HUES64 (cell line): ENCODE measurements at regions not wholly inside any gene's neighbourhood (a gene's known extent, or its start where the extent isn't known, plus 50 kb on each side); places are given as distances from the start of the nearest gene placed in this dataset.

ENCODE experiments used
- H3K27ac ChIP-seq: 2 replicates; pipeline ENCODE4 v1.7.0; 2013; ENCODE audit warnings: low read depth, low read length, inconsistent platforms
- H3K27me3 ChIP-seq: 2 replicates; pipeline ENCODE4 v1.6.1; 2013; ENCODE audit warnings: mild to moderate bottlenecking, low read length; ENCODE audit not compliant: insufficient read depth
- H3K36me3 ChIP-seq: 2 replicates; pipeline ENCODE4 v1.6.1; 2013; ENCODE audit warnings: mild to moderate bottlenecking, low read length; ENCODE audit not compliant: insufficient read depth
- H3K4me1 ChIP-seq: 2 replicates; pipeline ENCODE4 v1.6.1; 2013; ENCODE audit warnings: mild to moderate bottlenecking, low read length, moderate library complexity; ENCODE audit not compliant: insufficient read depth
- H3K4me3 ChIP-seq: 2 replicates; pipeline ENCODE4 v1.5.1; 2013; ENCODE audit warnings: mild to moderate bottlenecking, low read length, moderate library complexity
- H3K9ac ChIP-seq: 2 replicates; pipeline ENCODE4 v1.6.1; 2013; ENCODE audit warnings: mild to moderate bottlenecking, low read depth, low read length
- H3K9me3 ChIP-seq: 2 replicates; pipeline ENCODE4 v1.6.1; 2013; ENCODE audit warnings: low read depth, low read length; ENCODE audit not compliant: insufficient read depth
- WGBS: fragments of 150-250, 120-280 bp; methylation state at CpG from one replicate; pipeline ENCODE4 v1.1.7; 2013; ENCODE audit warnings: missing lambda C conversion rate; 5-methylcytosine and 5-hydroxymethylcytosine counted together

GRCh38 chr3:5726621-5727020 is 539.1 kb downstream of the EDEM1 start:
- Histone ChIP-seq H3K4me1 (no peaks in the 10 kb centered on the region), H3K4me3 (no peak overlapping the region), H3K27me3 (no peaks in the 10 kb centered on the region), H3K36me3 (no peaks in the 10 kb centered on the region), H3K9me3 (no peaks in the 10 kb centered on the region), H3K9ac (no peak overlapping the region), H3K27ac (no peak overlapping the region)
- 93% methylated on average over 5 of the region's 5 CpGs for WGBS

DNA sequence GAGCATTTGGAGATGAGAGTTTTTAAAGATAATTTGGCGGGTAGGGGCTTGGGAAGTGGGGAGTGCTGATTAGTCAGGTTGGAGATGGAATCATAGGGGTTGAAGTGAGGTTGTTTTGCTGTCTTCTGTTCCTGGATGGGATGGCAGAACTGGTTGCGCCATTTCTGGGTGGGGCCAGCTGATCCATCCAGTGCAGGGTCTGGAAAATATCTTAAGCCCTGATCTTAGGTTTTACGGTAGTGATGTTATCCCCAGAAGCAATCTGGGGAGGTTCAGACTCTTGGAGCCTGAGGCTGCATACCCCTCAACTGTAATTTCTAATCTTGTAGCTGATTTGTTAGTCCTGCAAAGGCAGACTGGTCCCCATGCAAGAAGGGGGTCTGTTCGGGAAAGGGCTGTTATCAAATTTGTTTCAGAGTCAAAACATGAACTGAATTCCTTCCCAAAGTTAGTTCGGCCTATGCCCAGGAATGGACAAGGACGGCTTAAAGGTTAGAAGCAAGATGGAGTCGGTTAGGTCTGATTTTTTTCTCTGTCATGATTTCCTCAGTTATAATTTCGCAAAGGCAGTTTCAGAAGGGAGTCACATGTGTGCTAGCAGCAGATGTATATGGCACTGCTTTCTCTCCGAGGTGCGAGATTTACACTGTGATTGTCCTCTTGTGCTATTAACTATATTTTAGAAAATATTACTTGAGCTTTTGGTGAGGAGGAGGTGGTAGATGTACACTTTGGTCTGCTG is 540.4 kb downstream of the EDEM1 start:
- 93% methylated on average over 10 of the region's 10 CpGs for WGBS
- no peak overlapping the region for H3K4me3 ChIP-seq
- no peaks in the 10 kb centered on the region for H3K4me1 ChIP-seq
- no peaks in the 10 kb centered on the region for H3K9me3 ChIP-seq
- H3K9ac ChIP-seq, result no peak overlapping the region
- H3K36me3 ChIP-seq, result no peaks in the 10 kb centered on the region
- H3K27me3 ChIP-seq, result no peaks in the 10 kb centered on the region
- no peak overlapping the region for H3K27ac ChIP-seq

GRCh38 chr3:5729852-5730251 is 542.3 kb downstream of the EDEM1 start:
- Histone ChIP-seq H3K4me1 (no peaks in the 10 kb centered on the region), H3K27ac (no peak overlapping the region), H3K4me3 (no peak overlapping the region), H3K9ac (no peak overlapping the region), H3K27me3 (no peaks in the 10 kb centered on the region), H3K9me3 (no peaks in the 10 kb centered on the region), H3K36me3 (no peaks in the 10 kb centered on the region)
- 97% methylated on average over 3 of the region's 4 CpGs for WGBS

DNA sequence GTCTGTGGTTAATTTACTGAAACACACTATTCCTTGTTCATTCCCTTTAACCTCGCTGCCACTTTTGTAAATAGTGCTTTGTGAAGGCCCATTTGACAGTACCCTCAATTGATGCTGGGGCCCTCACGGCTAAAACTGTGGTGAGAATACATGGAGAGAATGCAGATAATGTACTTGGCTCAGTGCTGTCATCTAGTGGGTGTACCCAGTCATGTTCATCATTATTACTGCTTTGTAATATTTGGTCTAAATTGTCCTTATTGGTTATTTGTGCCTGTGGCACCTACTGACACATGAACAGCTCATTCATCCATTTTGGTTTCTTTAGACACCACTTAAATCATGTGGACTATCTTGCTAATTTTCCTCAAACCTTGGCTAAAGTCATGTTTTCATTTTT is 543.6 kb downstream of the EDEM1 start:
- H3K9ac ChIP-seq, result no peak overlapping the region
- WGBS, result 90% methylated on average over 2 of the region's 2 CpGs
- no peak overlapping the region for H3K27ac ChIP-seq
- no peaks in the 10 kb centered on the region for H3K36me3 ChIP-seq
- H3K27me3 ChIP-seq, result no peaks in the 10 kb centered on the region
- H3K4me3 ChIP-seq, result no peak overlapping the region
- H3K9me3 ChIP-seq, result no peaks in the 10 kb centered on the region
- no peaks in the 10 kb centered on the region for H3K4me1 ChIP-seq

DNA sequence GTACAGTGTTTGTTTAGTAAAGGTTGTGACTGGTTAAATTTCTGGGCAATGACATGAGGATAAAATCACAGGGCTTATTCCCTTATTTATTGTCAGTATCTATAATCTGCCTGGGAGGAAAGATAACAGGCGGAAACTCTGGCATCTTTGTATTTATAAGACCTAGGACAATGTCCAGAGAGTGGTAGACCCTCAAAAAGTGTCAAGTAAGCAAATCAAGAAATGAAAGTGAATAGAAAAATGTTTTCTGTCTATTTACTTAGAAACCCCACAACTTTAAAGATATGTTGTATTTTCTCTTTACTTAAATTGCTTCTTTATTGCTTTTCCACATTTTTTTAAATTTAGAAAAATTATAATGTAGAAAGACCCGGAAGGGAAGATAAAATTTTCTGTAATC is 544.6 kb downstream of the EDEM1 start:
- H3K4me1 ChIP-seq, result no peaks in the 10 kb centered on the region
- H3K27me3 ChIP-seq, result no peaks in the 10 kb centered on the region
- H3K9me3 ChIP-seq, result no peaks in the 10 kb centered on the region
- no peak overlapping the region for H3K9ac ChIP-seq
- H3K36me3 ChIP-seq, result no peaks in the 10 kb centered on the region
- H3K27ac ChIP-seq, result no peak overlapping the region
- no peak overlapping the region for H3K4me3 ChIP-seq
- 100% methylated on average over 1 of the region's 2 CpGs for WGBS

DNA sequence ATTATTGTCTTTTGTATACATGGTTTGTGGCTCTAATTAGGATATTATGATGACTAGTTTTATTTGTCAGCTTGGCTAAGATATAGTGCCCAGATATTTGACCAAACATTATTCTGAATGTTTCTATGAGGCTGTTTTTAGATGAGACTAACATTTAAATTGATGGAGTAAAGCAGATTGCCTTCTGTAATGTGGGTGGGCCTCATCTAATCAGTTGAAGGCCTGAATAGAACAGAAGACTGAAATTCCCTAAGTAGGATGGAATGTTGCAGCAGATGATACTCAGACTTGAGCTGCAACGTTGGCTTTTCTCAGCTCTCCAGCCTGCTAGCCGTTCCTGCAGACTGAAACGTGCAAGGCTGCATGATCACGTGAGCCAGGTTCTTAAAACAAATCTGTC is 546.5 kb downstream of the EDEM1 start:
- Histone ChIP-seq H3K9me3 (no peaks in the 10 kb centered on the region), H3K4me3 (no peak overlapping the region), H3K27ac (no peak overlapping the region), H3K4me1 (no peaks in the 10 kb centered on the region), H3K27me3 (no peaks in the 10 kb centered on the region), H3K9ac (no peak overlapping the region), H3K36me3 (no peaks in the 10 kb centered on the region)
- 93% methylated on average over 4 of the region's 4 CpGs for WGBS

DNA sequence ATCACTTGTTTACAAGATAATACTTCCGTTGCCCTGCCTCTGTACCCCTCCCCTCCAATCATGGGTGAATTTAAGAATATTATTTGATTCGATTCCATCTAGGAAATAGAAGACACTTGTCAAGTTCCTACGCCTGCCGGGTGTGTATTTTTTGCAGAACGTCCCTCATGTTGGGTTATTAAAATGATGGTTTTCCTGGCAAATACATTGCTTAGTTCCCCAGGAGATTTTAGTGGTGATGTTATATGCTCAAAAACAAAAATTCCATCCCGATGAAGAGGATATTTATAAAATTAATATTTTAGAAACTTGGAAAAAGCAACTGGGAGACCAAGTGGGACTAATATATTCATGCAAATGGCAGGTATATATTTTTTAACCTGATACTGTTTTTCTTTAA is 548.4 kb downstream of the EDEM1 start:
- Histone ChIP-seq H3K36me3 (no peaks in the 10 kb centered on the region), H3K27me3 (no peaks in the 10 kb centered on the region), H3K27ac (no peak overlapping the region), H3K4me3 (no peak overlapping the region), H3K9ac (no peak overlapping the region), H3K9me3 (no peaks in the 10 kb centered on the region), H3K4me1 (no peaks in the 10 kb centered on the region)
- WGBS, result 94% methylated on average over 4 of the region's 6 CpGs

DNA sequence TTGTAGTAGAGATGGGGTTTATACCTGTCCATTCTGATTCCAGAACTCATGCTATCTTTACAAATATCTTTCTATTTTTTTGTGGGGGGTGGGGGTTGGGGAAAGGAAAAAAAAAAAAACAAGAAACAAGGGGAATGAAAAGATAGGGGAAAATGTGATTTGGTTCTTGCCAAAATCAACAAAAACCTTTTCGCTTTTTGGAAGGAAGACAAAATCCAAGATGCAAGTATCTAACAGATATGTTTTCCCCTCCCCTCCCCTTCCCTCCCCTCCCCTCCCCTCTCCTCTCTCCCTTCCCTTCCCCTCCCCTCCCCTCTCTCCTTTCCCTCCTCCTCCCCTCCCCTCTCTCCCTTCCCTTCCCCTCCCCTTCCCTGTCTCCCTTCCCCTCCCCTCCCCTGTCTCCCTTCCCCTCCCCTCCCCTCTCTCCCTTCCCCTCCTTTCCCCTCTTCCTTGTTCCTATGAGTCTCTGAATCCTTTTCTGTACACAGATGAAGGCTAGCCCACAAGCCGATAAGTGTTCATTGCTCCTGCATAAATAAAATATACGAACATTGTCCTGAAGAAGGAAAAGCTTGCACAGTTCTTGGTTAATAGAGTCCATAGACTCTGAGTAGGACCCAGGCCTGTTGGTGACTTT is 551.9 kb downstream of the EDEM1 start:
- H3K4me1 ChIP-seq, result no peaks in the 10 kb centered on the region
- H3K36me3 ChIP-seq, result no peaks in the 10 kb centered on the region
- H3K4me3 ChIP-seq, result no peak overlapping the region
- no peak overlapping the region for H3K27ac ChIP-seq
- H3K9ac ChIP-seq, result no peak overlapping the region
- WGBS, result 50% methylated on average over 2 of the region's 3 CpGs
- no peaks in the 10 kb centered on the region for H3K27me3 ChIP-seq
- no peaks in the 10 kb centered on the region for H3K9me3 ChIP-seq

- Histone ChIP-seq H3K27me3 (no peaks in the 10 kb centered on the region), H3K36me3 (no peaks in the 10 kb centered on the region), H3K9ac (no peak overlapping the region), H3K9me3 (no peaks in the 10 kb centered on the region), H3K4me3 (no peak overlapping the region), H3K4me1 (no peaks in the 10 kb centered on the region), H3K27ac (no peak overlapping the region)
- WGBS, result 73% methylated on average over 1 of the region's 2 CpGs
Observed at GRCh38 chr3:5739949-5740348, 552.4 kb downstream of the EDEM1 start.

GRCh38 chr3:5741017-5741416 is 553.5 kb downstream of the EDEM1 start:
- Histone ChIP-seq H3K4me1 (no peaks in the 10 kb centered on the region), H3K27me3 (no peaks in the 10 kb centered on the region), H3K4me3 (no peak overlapping the region), H3K9me3 (no peaks in the 10 kb centered on the region), H3K27ac (no peak overlapping the region), H3K36me3 (no peaks in the 10 kb centered on the region), H3K9ac (no peak overlapping the region)
- 100% methylated on average over 4 of the region's 4 CpGs for WGBS

DNA sequence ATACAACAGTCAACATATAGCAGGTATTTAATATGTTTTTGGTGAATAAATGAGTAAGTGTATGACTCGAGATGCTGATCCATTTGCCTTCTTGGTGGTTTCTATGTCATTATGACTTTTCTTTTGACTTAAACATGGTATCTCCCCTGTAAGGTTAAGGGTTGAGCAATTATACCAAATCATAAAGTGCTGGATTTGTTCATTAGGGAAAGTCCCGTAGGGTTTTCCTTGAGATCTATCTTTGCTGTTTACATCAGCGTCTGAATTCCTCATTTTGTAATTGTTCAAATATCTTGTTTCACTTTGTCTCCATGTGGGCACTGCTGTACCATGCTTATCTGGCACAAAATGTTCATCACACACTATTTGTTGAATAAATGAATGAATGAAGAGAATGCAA is 562.6 kb downstream of the EDEM1 start:
- Histone ChIP-seq H3K4me1 (no peaks in the 10 kb centered on the region), H3K9ac (no peak overlapping the region), H3K36me3 (no peaks in the 10 kb centered on the region), H3K27me3 (no peaks in the 10 kb centered on the region), H3K9me3 (no peaks in the 10 kb centered on the region), H3K27ac (no peak overlapping the region), H3K4me3 (no peak overlapping the region)
- 92% methylated on average over 3 of the region's 3 CpGs for WGBS
